IMR-90 (cell line): ENCODE measurements at regions not wholly inside any gene's neighbourhood (a gene's known extent, or its start where the extent isn't known, plus 50 kb on each side); places are given as distances from the start of the nearest gene placed in this dataset.

Source experiments
- CTCF ChIP-seq: conservative IDR thresholded peaks from 2 replicates; pipeline ENCODE4 v1.5.1; 2012; ENCODE audit warnings: mild to moderate bottlenecking, low read depth, low read length, improper control_type of control experiment
- FOS ChIP-seq: fragments of 150-350 bp; IDR thresholded peaks from 2 replicates; pipeline ENCODE4 v1.6.1; 2016; ENCODE audit warnings: low read depth, low read length
- NFE2L2 ChIP-seq: fragments of 150-350 bp; IDR thresholded peaks from 2 replicates; pipeline ENCODE4 v1.6.1; 2016; ENCODE audit warnings: low read depth, mild to moderate bottlenecking, low read length

GRCh38 chr13:53341144-53341510 is 312.5 kb downstream of the OLFM4 start:
- TF ChIP-seq CTCF (no peak), NFE2L2 (no peak), FOS (no peak)
